K562 (cell line): ENCODE measurements at regions not wholly inside any gene's neighbourhood (a gene's known extent, or its start where the extent isn't known, plus 50 kb on each side); places are given as distances from the start of the nearest gene placed in this dataset.

ENCODE experiments used
- ATAC-seq: fragments of 200-7000 bp; cut with Tn5 transposase; 3 replicates; pipeline ENCODE4 v1.9.1; 2020; ENCODE audit warnings: moderate library complexity
- BruUV-seq: library from RNA; stranded (reverse); fragments of 400-500 nt; replicated peaks from 2 replicates; lab custom pipeline; 2021; lab: Mats Ljungman, UMichigan
- CTCF ChIA-PET: fragments of 300-600 bp; formaldehyde crosslinking; extraction: SDS; loops from one replicate; lab custom pipeline; 2021; ENCODE audit warnings: low intra/inter-chr PET ratio; lab: Yijun Ruan, JAX
- POLR2A ChIA-PET: fragments of 300-600, 350-650 bp; sonication (Branson Sonifier 250); formaldehyde crosslinking; extraction: SDS; loops from one replicate; lab custom pipeline; 2021; ENCODE audit warnings: antibody characterized with exemption, inconsistent platforms; lab: Yijun Ruan, JAX
- DNase-seq, 4 experiments: peaks; one replicate each; pipeline versions ENCODE4 v3.0.0 to v3.0.0-alpha.2; 2011 to 2018; ENCODE audit warnings: low spot score in 3 of 4, mixed read lengths in 3 of 4; ENCODE audit errors: extremely low read depth in 1 of 4
- FAIRE-seq: peaks from 2 replicates; lab custom pipeline; 2011; peaks lifted over from hg19 to GRCh38; lab: Jason Lieb, UNC
- H2AFZ ChIP-seq: 2 replicates; pipeline ENCODE4 v1.6.0; 2011; ENCODE audit warnings: low read depth, low read length, control low read depth, inconsistent platforms
- H3K27ac ChIP-seq: fragments of 200-600 bp; 3 replicates; pipeline ENCODE4 v1.8.0; 2011; ENCODE audit warnings: low read depth, mild to moderate bottlenecking, control low read depth, inconsistent platforms, low read length, moderate library complexity, mixed read lengths; ENCODE audit errors: extremely low read depth
- H3K27me3 ChIP-seq, 2 experiments: fragments of 300-600 bp in 1 of 2; 2 replicates in 1 of 2; 3 replicates in 1 of 2; pipeline versions ENCODE4 v1.6.0 to v1.8.0; 2011; ENCODE audit warnings: inconsistent platforms in 2 of 2, low read length in 2 of 2, mild to moderate bottlenecking in 1 of 2, mixed read lengths in 1 of 2, moderate library complexity in 1 of 2; ENCODE audit not compliant: control insufficient read depth in 2 of 2, insufficient read depth in 2 of 2
- H3K36me3 ChIP-seq: fragments of 300-600 bp; 3 replicates; pipeline ENCODE4 v1.8.0; 2011; ENCODE audit warnings: mild to moderate bottlenecking, low read length, inconsistent platforms; ENCODE audit not compliant: control insufficient read depth, insufficient read depth
- H3K4me1 ChIP-seq, 2 experiments: fragments of 200-600 bp in 1 of 2; replicated peaks in 1 of 2; 2 replicates in 1 of 2; 3 replicates in 1 of 2; pipeline versions ENCODE4 v1.5.1 to v1.8.0; 2011; ENCODE audit warnings: inconsistent platforms in 2 of 2, low read length in 2 of 2, mild to moderate bottlenecking in 1 of 2, mixed read lengths in 1 of 2, moderate library complexity in 1 of 2; ENCODE audit not compliant: control insufficient read depth in 2 of 2, insufficient read depth in 2 of 2
- H3K4me2 ChIP-seq: 2 replicates; pipeline ENCODE4 v1.6.1; 2011; ENCODE audit warnings: low read length, control low read depth, inconsistent platforms, mixed read lengths; ENCODE audit not compliant: insufficient read depth
- H3K4me3 ChIP-seq: fragments of 200-600 bp; sonication (generic), shearing (Covaris generic); 2 replicates; pipeline ENCODE4 v1.5.1; 2016; ENCODE audit warnings: control low read depth, inconsistent platforms
- H3K79me2 ChIP-seq: fragments of 200-600 bp; 3 replicates; pipeline ENCODE4 v1.8.0; 2011; ENCODE audit warnings: low read length, inconsistent platforms; ENCODE audit not compliant: control insufficient read depth, insufficient read depth
- H3K9ac ChIP-seq, 2 experiments: 2 replicates each; pipeline versions ENCODE4 v1.6.0 to v1.6.1; 2011; ENCODE audit warnings: low read depth in 2 of 2, low read length in 2 of 2, control low read depth in 1 of 2, inconsistent platforms in 1 of 2, mild to moderate bottlenecking in 1 of 2, mixed read lengths in 1 of 2; ENCODE audit not compliant: insufficient read depth in 1 of 2
- H3K9me1 ChIP-seq: one replicate; pipeline ENCODE4 v1.6.0; 2011; ENCODE audit warnings: inconsistent platforms, mild to moderate bottlenecking, low read length, moderate library complexity; ENCODE audit not compliant: control insufficient read depth, insufficient read depth
- H3K9me3 ChIP-seq: replicated peaks from 2 replicates; pipeline ENCODE4 v1.5.1; 2011; ENCODE audit warnings: low read depth, low read length, inconsistent platforms; ENCODE audit not compliant: control insufficient read depth, insufficient read depth
- H4K20me1 ChIP-seq: replicated peaks from 2 replicates; pipeline ENCODE4 v1.6.1; 2011; ENCODE audit warnings: low read length, inconsistent platforms, mixed read lengths; ENCODE audit not compliant: control insufficient read depth, insufficient read depth
- C11orf30 ChIP-seq: fragments of 450-650 bp; IDR thresholded peaks from 2 replicates; pipeline ENCODE4 v1.6.1; 2016; ENCODE audit warnings: low read depth, mild to moderate bottlenecking
- CBX1 ChIP-seq: sonication (generic); IDR thresholded peaks from 2 replicates; pipeline ENCODE4 v1.6.1; 2016; ENCODE audit warnings: antibody characterized with exemption, low read depth, mild to moderate bottlenecking
- CBX3 ChIP-seq, 2 experiments: IDR thresholded peaks; 1 replicate in 1 of 2; 2 replicates in 1 of 2; pipeline ENCODE4 v1.6.1; 2012; ENCODE audit warnings: inconsistent platforms in 2 of 2, low read length in 2 of 2, borderline replicate concordance in 1 of 2, control low read depth in 1 of 2
- HDAC6 ChIP-seq: IDR thresholded peaks from 2 replicates; pipeline ENCODE4 v1.6.1; 2012; ENCODE audit warnings: low read depth, mild to moderate bottlenecking, control low read depth, inconsistent platforms, low read length, moderate library complexity
- HES1 ChIP-seq: fragments of 450-650 bp; IDR thresholded peaks from 2 replicates; pipeline ENCODE4 v1.6.1; 2016; ENCODE audit warnings: low read depth, mild to moderate bottlenecking, moderate library complexity
- IRF1 ChIP-seq: sonication (generic); formaldehyde crosslinking; IDR thresholded peaks from 2 replicates; pipeline ENCODE4 v1.8.0; 2022; ENCODE audit warnings: missing genetic modification reagents, mild to moderate bottlenecking, borderline replicate concordance
- KHSRP ChIP-seq: fragments of 450-650 bp; IDR thresholded peaks from 2 replicates; pipeline ENCODE4 v1.6.1; 2017
- LCOR ChIP-seq: sonication (generic); formaldehyde crosslinking; IDR thresholded peaks from 2 replicates; pipeline ENCODE4 v1.8.0; 2022; ENCODE audit warnings: mild to moderate bottlenecking, missing genetic modification reagents
- NEUROD1 ChIP-seq: fragments of 150-350 bp; IDR thresholded peaks from 2 replicates; pipeline ENCODE4 v1.6.1; 2014; ENCODE audit warnings: borderline replicate concordance, low read length, low read depth; ENCODE audit not compliant: partially characterized antibody
- OTX1 ChIP-seq: fragments of 450-650 bp; formaldehyde crosslinking; IDR thresholded peaks from 2 replicates; pipeline ENCODE4 v1.4.0; 2022; ENCODE audit warnings: mild to moderate bottlenecking
- PHF8 ChIP-seq: fragments of 200-600 bp; sonication (generic); IDR thresholded peaks from 2 replicates; pipeline ENCODE4 v1.6.1; 2012; ENCODE audit warnings: mixed run types, mild to moderate bottlenecking, inconsistent platforms, low read length, moderate library complexity, borderline replicate concordance
- PHTF2 ChIP-seq: fragments of 250-450 bp; sonication (Bioruptor Pico); IDR thresholded peaks from 2 replicates; pipeline ENCODE4 v1.5.0; 2021; ENCODE audit warnings: mild to moderate bottlenecking
- SAFB ChIP-seq: fragments of 200-400 bp; formaldehyde crosslinking; IDR thresholded peaks from 2 replicates; pipeline ENCODE4 v1.6.1; 2017; ENCODE audit warnings: low read depth, low read length, borderline replicate concordance
- STAT5A ChIP-seq: IDR thresholded peaks from 2 replicates; pipeline ENCODE4 v1.6.1; 2012; ENCODE audit warnings: low read length, inconsistent platforms, borderline replicate concordance
- TRIM25 ChIP-seq: fragments of 450-650 bp; IDR thresholded peaks from 2 replicates; pipeline ENCODE4 v1.7.0; 2016; ENCODE audit warnings: borderline replicate concordance
- ZNF232 ChIP-seq: sonication (generic); formaldehyde crosslinking; IDR thresholded peaks from 2 replicates; pipeline ENCODE4 v1.8.0; 2022; ENCODE audit warnings: mild to moderate bottlenecking, missing genetic modification reagents
- ZNF445 ChIP-seq: fragments of 250-450 bp; sonication (Bioruptor Pico); IDR thresholded peaks from 2 replicates; pipeline ENCODE4 v1.4.0; 2020; ENCODE audit warnings: low read depth, mild to moderate bottlenecking, moderate library complexity
- ZNF696 ChIP-seq: fragments of 250-450 bp; sonication (Bioruptor Pico); conservative IDR thresholded peaks from 2 replicates; pipeline ENCODE4 v1.4.0; 2020; ENCODE audit warnings: mild to moderate bottlenecking, moderate library complexity
- WGBS: fragments of 100-300 bp; shearing (Covaris generic); methylation state at CpG from one replicate; pipeline ENCODE4 v1.1.6; 2016; ENCODE audit warnings: low coverage, mixed read lengths; ENCODE audit not compliant: insufficient coverage; ENCODE audit errors: missing lambda C conversion rate; 5-methylcytosine and 5-hydroxymethylcytosine counted together
- in situ Hi-C: fragments of 300-500 bp; cut with MboI; formaldehyde crosslinking; loops from 4 replicates; pipeline ENCODE4 v1.15.0; 2018; ENCODE audit warnings: inconsistent platforms, mixed read lengths
- intact Hi-C: fragments of 100-400 bp; cut with micrococcal nuclease; formaldehyde crosslinking; loops from 2 replicates; pipeline ENCODE4 v1.14.2; 2022

GRCh38 chr18:41131050-41131449, 824.0 kb upstream of the PIK3C3 start (continued):
- no peak for TF ChIP-seq TRIM25

GRCh38 chr18:41128545-41128944, 826.5 kb upstream of the PIK3C3 start:
- DNase-seq (no peak), FAIRE-seq (no peak), ATAC-seq (no peak)
- Histone ChIP-seq H3K4me1 (no peaks in the 10 kb centered on the region), H3K36me3 (no peaks in the 10 kb centered on the region), H3K4me2 (no peak overlapping the region), H3K9ac (no peak overlapping the region), H3K79me2 (no peaks in the 10 kb centered on the region), H3K9me1 (no peaks in the 10 kb centered on the region), H2AFZ (no peak overlapping the region), H3K27ac (no peak overlapping the region), H3K4me3 (no peak overlapping the region), H3K9me3 (no peaks in the 10 kb centered on the region; the same call in 1 of the 2 replicates), H4K20me1 (no peaks in the 10 kb centered on the region), H3K27me3 (no peaks in the 10 kb centered on the region)
- ChIA-PET POLR2A (no interaction called here), CTCF (no interaction called here)
- intact Hi-C loops (no loop called here), in situ Hi-C loops (no loop called here)
- no TSS peak for BruUV-seq
- 0% methylated on average over 3 of the region's 3 CpGs for WGBS
- TF ChIP-seq STAT5A (no peak), HDAC6 (no peak), ZNF232 (CRISPR knock-in tag) (no peak), ZNF445 (CRISPR knock-in tag) (no peak), C11orf30 (no peak), HES1 (no peak), IRF1 (CRISPR knock-in tag) (no peak), PHF8 (no peak), ZNF696 (CRISPR knock-in tag) (no peak), CBX1 (no peak), SAFB (no peak), CBX3 (IDR thresholded peaks at IDR 0.05; ENCODE audit: borderline replicate concordance in 1 of 2, low read length in 2 of 2) (no peak), OTX1 (CRISPR knock-in tag) (no peak), KHSRP (no peak), LCOR (CRISPR knock-in tag) (no peak), PHTF2 (CRISPR knock-in tag) (no peak), NEUROD1 (no peak)
